HG03520 (cell line): ENCODE measurements at regions not wholly inside any gene's neighbourhood (a gene's known extent, or its start where the extent isn't known, plus 50 kb on each side); places are given as distances from the start of the nearest gene placed in this dataset.
A peak's percentile ranks its signal among the peaks of the same experiment; 100 is the strongest.

Experiments used
- ATAC-seq: cut with Tn5 transposase; IDR thresholded peaks from one replicate; pipeline ENCODE4 v1.9.1; 2021; ENCODE audit warnings: mild to moderate bottlenecking, moderate library complexity; ENCODE audit not compliant: unreplicated experiment

DNA sequence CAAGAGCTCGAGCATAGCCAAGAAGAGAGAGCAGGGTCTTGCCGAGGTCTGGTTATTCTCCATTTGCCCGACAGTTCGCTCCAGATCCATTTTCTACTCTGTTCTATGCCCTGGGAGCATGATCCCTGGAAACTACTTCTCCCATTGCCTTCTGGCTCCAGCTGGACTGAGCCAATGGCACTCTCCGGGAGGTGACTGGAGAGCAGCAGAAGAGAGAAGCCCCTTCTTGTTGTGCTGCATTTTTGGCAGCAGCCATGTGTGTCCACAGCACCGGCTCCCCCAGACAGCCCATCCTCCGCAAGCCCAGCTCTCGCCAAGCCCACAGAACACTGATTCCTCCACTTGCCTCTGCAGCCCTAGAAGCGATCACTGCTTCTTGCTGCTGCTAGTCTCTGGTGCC, 345.5 kb downstream of the TNS1 start:
- ATAC-seq = no peak

GRCh38 chr2:217656316-217656715, 346.5 kb downstream of the TNS1 start:
- no peak for ATAC-seq

DNA sequence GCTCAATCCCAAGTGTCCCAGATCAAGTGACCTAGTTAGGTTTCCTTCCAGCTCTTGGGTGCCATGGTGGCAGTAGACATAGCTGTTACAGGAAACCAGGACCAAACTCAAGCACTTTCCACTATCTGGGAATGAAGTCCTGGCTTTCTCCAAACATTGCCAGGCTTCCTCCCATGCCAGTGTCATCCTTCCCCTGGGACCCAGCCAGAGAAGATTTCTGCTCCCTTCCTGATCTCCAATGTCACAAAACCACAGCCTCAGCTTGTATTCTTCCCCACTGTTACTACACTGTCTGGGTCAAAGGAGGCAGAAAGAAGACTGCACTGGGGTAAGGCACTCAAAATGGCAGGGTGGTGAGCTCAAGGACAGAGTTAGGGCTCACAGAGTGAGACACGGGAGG, 347.1 kb downstream of the TNS1 start:
- ATAC-seq = no peak

DNA sequence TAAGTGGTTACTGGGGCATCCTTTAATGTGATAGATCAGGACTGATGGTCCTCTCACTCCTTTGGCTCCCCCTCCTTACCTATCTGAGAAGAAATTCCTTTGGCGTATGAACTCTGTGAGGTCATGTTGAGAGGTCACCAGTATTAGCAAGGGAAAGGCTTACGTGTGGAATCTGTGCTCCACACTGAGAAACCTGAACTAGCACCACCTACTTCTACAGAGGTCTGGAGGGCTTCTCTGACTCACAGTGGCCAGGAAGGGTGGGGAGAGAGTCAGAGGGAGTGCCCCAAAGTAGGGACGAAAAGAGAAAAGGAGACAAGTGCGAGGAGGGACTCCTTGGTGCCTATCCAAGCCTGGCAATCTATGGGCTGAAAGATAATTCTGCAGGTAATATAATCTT, 348.6 kb downstream of the TNS1 start:
- no peak for ATAC-seq

DNA sequence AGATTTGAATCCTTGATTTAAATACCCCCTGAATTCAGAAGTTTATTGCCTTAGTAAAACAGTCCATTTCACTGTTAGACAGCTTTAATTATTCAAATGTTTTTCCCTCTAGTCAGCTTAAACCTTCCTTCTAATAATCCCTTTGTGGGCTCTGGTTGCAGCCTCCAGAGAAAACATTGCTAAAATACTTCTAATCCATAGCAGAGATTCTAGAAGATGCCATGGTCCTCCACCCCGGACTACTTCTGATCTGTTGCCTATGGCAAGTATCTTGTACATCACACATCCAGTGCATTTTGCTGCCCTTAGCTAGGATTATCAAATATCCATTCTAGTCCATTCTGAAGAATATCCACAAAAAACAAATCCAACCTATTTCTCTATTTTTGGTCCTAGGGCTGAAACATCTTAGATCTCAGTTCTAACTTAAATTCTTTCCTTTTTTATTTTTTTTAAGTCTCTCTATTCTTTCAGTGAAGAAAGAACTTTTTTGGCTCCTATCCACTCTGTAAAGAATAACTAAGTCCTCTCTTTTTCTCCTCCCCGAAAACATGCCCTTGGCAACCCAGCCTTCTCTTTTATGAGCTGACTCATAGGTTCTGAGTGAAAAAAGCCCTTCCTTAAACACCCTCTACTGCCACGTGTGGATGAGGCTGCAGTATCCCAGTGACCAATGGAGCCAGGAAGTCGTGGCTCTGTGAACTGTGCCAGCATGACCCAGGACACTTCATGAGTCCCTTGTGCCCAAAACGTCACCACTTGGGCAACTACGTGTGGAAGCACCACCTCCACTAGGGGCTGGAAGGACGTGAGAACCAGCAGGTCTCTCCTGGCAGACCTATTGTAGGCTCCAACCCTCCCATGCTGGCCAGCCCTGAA, 349.8 kb downstream of the TNS1 start:
- ATAC-seq = no peak

GRCh38 chr2:217650716-217651360, 352.0 kb downstream of the TNS1 start:
- peak; percentile 56 for ATAC-seq

GRCh38 chr2:217650229-217650628, 352.6 kb downstream of the TNS1 start:
- ATAC-seq = no peak

DNA sequence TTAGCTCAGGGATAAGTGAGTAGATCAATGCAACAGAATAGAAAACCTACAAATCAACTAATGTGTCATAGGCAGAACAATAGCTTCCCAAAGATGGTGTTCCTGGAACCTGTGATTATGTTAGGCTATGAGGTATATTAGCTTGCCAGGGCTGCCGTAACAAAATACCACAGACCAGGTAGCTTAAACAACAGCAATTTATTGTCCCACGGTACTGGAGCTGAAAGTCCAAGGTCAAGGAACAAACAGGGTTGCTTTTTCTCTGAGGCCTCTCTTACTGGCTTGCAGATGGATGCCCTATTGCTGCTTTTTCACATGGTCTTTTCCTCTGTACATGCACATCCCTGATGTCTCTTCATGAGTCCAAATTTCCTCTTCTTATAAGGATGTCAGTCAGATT, 354.9 kb downstream of the TNS1 start:
- no peak for ATAC-seq

DNA sequence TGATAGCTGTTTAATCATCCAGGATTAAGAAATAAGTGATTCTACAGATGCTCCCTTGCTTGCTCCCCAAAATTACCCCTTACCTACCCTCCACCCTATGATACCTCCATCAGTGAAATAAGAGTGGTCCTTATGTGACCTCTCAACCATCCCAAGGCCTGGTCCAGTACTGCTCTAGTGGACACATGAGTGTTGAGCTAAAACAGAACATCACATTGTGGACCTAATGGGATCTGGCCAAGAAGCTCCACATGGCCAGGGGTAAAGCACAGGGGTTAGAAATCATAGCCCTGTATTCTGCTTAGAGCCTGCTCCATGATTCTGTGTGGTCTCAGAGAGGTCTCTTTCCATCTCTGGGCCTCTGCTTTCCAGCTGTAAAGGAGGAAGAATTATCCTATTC, 355.6 kb downstream of the TNS1 start:
- no peak for ATAC-seq

DNA sequence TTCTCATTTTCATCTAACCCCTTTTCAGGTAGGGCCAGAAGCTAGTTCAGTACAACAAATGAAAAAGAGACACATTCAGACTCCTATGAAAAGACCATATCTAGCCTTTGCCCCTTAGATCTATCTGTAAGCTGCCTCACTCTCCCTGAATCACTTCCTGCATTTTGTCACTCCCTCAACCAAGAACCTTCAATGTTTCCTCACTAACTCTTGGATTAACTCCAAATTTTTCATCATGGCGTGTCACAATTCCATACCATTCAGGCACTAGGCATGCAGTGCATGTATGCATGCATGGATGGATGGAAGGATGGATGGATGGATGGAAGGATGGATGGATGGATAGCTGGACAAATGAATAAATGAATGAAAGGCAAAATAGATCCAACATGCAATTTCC, 356.9 kb downstream of the TNS1 start:
- ATAC-seq = no peak

DNA sequence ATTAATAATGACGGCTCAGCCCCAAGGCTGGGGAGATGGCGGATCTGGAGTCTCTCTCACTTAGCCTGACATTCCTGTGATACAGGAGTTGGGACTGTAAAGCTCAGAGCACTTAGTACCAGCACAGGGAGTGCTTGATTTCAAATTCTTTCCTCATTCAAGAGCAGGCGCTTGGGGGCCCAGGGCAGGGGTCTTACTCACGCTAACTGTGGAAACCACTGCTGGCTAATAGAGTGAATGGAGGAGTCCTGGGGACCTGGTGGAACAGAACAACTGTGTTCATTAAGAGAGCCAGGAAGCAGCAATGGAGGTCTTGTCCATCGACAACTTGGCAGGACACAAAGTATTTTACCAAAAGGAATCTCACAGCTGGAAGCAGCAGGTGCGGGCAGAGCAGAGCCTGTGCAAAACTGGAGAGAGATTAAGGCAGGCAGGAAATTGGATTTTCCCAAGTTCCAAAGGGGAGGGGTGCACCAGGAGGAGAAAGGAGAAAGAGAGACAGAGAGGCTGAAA, 358.9 kb downstream of the TNS1 start:
- ATAC-seq = no peak

GRCh38 chr2:217642944-217643343, 359.9 kb downstream of the TNS1 start:
- no peak for ATAC-seq

- no peak for ATAC-seq
Measured at GRCh38 chr2:217641960-217642359, 360.8 kb downstream of the TNS1 start.

GRCh38 chr2:217639481-217639880, 363.3 kb downstream of the TNS1 start:
- ATAC-seq = no peak

DNA sequence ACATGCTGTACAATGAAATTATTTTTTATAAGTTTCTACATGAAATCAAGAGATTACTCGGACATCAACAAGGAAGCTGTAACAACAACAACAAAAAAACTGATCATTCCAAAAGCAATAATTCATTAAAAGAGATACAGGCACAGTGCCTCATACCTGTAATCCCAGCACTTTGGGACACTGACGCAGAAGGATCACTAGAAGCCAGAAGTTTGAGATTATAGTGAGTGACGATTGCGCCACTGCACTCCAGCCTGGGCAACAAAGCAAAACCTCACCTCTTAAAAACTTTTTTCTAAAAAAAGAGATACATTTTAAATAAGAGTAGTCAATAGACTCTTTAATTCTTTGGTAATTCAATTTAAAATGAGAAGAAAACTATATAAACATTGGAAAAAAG, 364.3 kb downstream of the TNS1 start:
- ATAC-seq = no peak

- ATAC-seq = no peak
Measured at GRCh38 chr2:217638031-217638430, 364.8 kb downstream of the TNS1 start.

GRCh38 chr2:217636991-217637561, 365.7 kb downstream of the TNS1 start:
- ATAC-seq = no peak

- ATAC-seq = no peak
Measured at GRCh38 chr2:217636578-217636977, 366.2 kb downstream of the TNS1 start.

DNA sequence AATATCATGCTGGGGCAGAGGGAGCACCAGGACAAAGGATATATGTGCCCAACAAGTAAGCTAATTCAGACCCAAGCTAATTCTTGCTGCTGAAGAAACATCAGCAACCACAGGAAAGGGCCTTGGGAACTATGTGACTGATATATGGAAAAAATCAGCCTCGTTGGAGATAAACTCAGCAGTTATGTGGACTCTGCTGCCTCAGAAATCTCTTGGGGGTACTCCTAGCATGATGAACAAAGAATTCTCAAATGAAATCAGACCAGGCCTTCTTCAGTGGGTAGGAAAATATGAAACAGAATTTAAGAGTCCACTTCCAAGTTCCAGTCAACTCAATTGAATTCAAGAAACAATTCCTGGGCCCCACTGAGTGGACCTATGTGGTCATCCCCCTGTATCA, 367.9 kb downstream of the TNS1 start:
- no peak for ATAC-seq

DNA sequence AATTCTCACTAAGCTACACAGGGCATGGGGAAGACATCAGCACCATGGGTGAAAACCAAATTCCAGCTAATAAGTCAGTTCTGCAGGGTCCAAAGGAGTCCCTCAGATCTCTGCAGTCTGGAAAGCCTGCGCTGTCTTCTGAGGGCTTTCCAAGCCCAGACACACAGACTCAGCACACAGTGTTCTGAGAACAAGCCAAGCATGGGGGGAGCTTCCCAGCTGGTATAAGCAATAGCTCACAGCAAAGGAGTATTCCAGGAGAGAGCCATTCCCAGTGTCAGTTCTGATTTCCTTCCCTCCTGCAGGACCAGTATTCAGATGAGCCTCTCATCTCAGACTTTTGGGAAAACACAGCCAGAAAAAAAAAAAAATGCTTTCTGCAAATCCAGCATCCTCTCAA, 370.8 kb downstream of the TNS1 start:
- no peak for ATAC-seq

DNA sequence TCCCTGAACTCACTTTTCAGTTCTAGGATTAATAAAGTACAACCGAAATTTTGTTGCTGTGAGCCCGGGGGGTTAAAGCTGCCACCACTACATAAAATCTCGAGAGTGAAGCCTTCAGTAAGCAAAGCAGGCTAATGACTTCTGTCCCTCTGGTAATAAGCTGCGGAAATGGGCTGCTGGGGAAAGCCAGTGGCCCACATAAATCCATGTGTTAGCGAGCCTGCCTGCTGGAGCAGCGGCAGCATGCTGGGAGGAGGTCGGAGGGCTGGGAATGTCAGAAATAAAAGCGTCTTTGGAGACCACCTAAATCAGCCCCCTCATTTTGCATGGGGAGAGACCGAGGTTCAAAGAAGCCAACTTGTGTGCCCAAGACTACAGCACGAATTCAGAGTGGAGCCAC, 371.7 kb downstream of the TNS1 start:
- no peak for ATAC-seq

- no peak for ATAC-seq
Measured at GRCh38 chr2:217629347-217629746, 373.4 kb downstream of the TNS1 start.
